Cardiac muscle cell (in vitro differentiated cells and primary cell): ENCODE measurements at regions not wholly inside any gene's neighbourhood (a gene's known extent, or its start where the extent isn't known, plus 50 kb on each side); places are given as distances from the start of the nearest gene placed in this dataset.
A peak's percentile ranks its signal among the peaks of the same experiment; 100 is the strongest.

Experiments
- DNase-seq, 2 donors: peaks; one replicate each; pipeline versions ENCODE4 v3.0.0 to v3.0.0-alpha.2; 2010 to 2017; ENCODE audit warnings: low read depth in 1 of 2, low spot score in 1 of 2
- H3K27ac ChIP-seq: fragments of 200-600 bp; sonication (generic); 2 replicates; pipeline ENCODE4 v1.5.1; 2016
- H3K27me3 ChIP-seq: fragments of 200-600 bp; sonication (generic); 2 replicates; pipeline ENCODE4 v1.6.0; 2016; ENCODE audit warnings: control low read depth
- H3K36me3 ChIP-seq: fragments of 200-600 bp; sonication (generic); 2 replicates; pipeline ENCODE4 v1.5.1; 2016; ENCODE audit warnings: control low read depth
- H3K4me1 ChIP-seq: fragments of 200-600 bp; sonication (generic); 2 replicates; pipeline ENCODE4 v1.8.1; 2017; ENCODE audit warnings: low read depth, mild to moderate bottlenecking, mixed run types
- H3K4me3 ChIP-seq: fragments of 200-600 bp; sonication (generic); 2 replicates; pipeline ENCODE4 v1.5.1; 2016; ENCODE audit warnings: mild to moderate bottlenecking
- H3K9me3 ChIP-seq: fragments of 200-600 bp; sonication (generic); 2 replicates; pipeline ENCODE4 v1.5.1; 2017; ENCODE audit warnings: low read depth, mild to moderate bottlenecking, control low read depth
- TF ChIP-seq, protein P1 (sequence below): IDR thresholded peaks from 2 replicates; pipeline ENCODE4 v1.5.1; 2012; ENCODE audit warnings: low read depth, mild to moderate bottlenecking, low read length

DNA sequence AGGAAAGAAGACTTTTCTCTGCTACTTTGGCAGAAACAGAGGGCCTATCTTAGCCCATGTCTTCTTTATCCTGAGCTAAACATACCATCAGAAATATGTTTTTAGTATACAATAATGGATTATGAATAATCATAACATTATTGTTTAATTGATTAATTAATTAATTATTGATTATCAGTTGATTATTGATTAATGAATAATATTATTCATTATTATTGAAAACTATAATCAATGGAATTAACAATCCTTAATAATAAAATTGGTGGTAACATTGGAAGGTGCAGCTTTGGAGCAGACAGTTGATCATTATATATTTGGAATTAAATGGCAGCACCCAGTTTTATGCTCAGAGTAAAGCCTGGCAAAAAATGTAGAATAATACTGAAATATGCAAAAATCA is 655.9 kb upstream of the ARGLU1 start:
- no peak for DNase-seq
- no peaks in the 10 kb centered on the region for H3K27me3 ChIP-seq
- TF ChIP-seq, protein P1, sequence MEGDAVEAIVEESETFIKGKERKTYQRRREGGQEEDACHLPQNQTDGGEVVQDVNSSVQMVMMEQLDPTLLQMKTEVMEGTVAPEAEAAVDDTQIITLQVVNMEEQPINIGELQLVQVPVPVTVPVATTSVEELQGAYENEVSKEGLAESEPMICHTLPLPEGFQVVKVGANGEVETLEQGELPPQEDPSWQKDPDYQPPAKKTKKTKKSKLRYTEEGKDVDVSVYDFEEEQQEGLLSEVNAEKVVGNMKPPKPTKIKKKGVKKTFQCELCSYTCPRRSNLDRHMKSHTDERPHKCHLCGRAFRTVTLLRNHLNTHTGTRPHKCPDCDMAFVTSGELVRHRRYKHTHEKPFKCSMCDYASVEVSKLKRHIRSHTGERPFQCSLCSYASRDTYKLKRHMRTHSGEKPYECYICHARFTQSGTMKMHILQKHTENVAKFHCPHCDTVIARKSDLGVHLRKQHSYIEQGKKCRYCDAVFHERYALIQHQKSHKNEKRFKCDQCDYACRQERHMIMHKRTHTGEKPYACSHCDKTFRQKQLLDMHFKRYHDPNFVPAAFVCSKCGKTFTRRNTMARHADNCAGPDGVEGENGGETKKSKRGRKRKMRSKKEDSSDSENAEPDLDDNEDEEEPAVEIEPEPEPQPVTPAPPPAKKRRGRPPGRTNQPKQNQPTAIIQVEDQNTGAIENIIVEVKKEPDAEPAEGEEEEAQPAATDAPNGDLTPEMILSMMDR = no peak

DNA sequence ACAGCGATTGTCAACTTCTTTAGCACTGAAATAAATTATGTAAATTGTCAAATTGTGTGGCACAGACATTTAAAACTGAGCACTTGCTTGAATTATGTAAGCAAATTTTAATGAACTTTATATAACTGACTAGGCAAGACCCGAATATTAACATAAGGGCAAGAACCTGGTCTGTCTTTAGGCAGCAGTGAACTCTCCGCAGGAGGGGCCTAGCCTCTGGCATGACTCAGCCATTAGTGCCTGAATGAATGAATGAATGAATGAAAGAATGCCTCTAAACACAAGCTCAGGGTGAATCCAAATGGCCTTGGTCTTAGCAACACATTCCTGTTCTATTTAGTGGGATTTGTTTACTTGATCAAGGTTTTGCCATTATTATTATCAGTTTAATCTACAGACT is 654.7 kb upstream of the ARGLU1 start:
- TF ChIP-seq, protein P1 = no peak
- no peak for DNase-seq
- Histone ChIP-seq H3K27ac (no peak overlapping the region), H3K9me3 (no peaks in the 10 kb centered on the region), H3K4me1 (no peaks in the 10 kb centered on the region), H3K36me3 (no peaks in the 10 kb centered on the region), H3K27me3 (no peaks in the 10 kb centered on the region), H3K4me3 (no peak overlapping the region)

More for the DNA sequence above, 655.9 kb upstream of the ARGLU1 start:
- Histone ChIP-seq H3K4me3 (no peak overlapping the region), H3K4me1 (no peaks in the 10 kb centered on the region), H3K27ac (no peak overlapping the region), H3K36me3 (no peaks in the 10 kb centered on the region), H3K9me3 (no peaks in the 10 kb centered on the region)

DNA sequence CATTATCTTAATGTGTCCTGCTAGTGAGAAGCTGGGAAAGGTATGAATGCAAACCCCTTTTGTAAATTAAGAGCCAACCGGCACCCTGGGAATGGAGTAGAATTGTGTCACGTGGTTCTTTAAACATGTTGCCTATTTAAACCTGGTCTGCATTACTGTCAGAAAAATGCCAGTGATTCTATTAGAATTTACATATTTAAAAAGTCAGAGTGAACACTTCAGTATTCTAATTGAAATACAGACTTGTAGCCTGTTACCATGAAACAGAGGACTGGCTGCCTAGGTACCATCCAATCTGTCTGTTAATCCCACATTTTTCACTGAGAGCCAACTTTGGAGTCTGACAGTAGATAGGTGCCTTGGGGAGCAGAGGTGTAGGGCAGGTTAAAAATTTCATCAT is 652.3 kb upstream of the ARGLU1 start:
- Histone ChIP-seq H3K9me3 (no peaks in the 10 kb centered on the region), H3K4me3 (no peak overlapping the region), H3K36me3 (no peaks in the 10 kb centered on the region), H3K4me1 (no peaks in the 10 kb centered on the region), H3K27me3 (no peaks in the 10 kb centered on the region), H3K27ac (no peak overlapping the region)
- DNase-seq = no peak
- TF ChIP-seq, protein P1 = no peak

DNA sequence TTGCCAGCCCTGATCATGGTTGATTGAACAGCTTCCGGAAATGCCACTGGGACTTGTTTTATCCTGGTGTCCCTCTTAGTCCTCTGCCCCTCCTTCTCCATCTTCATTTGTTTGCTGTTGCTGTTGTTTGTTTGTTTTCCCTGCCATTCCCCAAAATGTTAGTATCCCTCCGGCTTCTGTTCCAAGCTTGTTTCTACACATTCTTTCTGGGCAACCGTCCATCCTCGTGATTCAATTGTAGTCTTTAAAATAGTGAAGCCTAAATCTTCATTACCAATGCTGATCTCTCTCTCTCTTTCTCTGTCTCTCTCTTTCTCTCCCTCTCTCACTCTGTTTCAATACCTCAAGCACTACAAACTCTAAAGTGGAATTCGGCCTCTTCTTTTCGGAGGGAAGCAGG is 649.3 kb upstream of the ARGLU1 start:
- DNase-seq = peak in 1 of 2 donors; percentile 39

DNA sequence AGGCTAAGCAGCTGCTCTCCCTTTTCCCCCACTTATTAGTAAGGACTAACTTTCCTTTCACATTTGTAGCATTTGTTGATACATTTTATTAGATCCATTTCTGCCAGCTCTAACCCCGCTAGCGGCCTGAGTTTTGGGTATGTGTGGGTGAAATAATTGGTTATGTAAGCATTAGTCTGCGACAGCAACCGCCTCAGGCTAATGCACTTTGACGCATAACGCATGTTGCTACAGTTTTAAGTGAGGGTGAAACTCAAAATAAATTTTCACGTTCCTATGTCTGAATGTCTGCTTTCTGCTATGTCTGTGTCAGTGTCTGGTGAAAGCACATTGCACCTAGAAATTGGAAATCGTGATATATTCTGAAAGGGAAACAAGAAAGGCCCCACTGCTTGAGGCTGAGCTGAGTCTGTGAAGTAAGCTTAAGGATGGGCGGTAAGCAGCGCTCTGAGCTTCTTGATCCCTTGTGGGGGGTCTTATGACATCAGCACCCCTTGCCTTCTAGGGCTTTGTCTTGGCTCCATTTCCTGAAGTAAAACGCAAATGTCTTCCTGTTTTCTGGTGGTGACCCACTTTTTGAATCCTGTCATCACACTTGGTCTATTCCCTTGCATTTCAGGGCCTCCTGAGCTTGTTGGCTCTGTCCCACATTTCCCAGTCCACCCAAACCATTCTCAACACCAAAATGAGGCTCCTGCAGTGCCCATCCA is 648.3 kb upstream of the ARGLU1 start:
- Histone ChIP-seq H3K4me3 (no peak overlapping the region), H3K27me3 (no peaks in the 10 kb centered on the region), H3K36me3 (no peaks in the 10 kb centered on the region), H3K4me1 (no peaks in the 10 kb centered on the region), H3K27ac (no peak overlapping the region), H3K9me3 (no peaks in the 10 kb centered on the region)
- TF ChIP-seq, protein P1 = no peak
- DNase-seq = no peak

More for the DNA sequence above, 649.3 kb upstream of the ARGLU1 start:
- Histone ChIP-seq H3K4me1 (no peaks in the 10 kb centered on the region), H3K27ac (no peak overlapping the region), H3K27me3 (no peaks in the 10 kb centered on the region), H3K9me3 (no peaks in the 10 kb centered on the region), H3K36me3 (no peaks in the 10 kb centered on the region), H3K4me3 (no peak overlapping the region)
- TF ChIP-seq, protein P1 = no peak

DNA sequence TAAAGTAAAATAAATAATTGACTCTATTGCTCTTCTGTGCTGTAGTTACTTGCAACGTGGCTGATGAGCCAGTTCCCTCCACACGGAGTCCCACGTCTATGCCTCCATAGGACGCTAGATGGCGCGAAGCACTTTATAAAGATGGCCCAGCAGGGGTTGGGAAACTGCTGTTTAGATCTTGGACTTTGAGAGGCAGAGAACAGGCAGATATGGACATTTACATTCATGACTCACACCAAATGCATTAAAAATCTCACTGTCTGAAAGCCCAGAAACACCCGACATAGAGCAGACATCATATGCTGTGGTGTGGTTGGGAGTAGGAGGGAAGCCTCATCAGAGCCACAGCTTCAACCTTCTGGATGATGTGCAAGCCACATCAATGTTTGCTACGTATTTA is 643.1 kb upstream of the ARGLU1 start:
- Histone ChIP-seq H3K27me3 (no peaks in the 10 kb centered on the region), H3K36me3 (no peaks in the 10 kb centered on the region), H3K9me3 (no peaks in the 10 kb centered on the region), H3K4me3 (no peak overlapping the region), H3K4me1 (no peaks in the 10 kb centered on the region), H3K27ac (no peak overlapping the region)
- peak; percentile 88 to 94 for DNase-seq
- TF ChIP-seq, protein P1 = peak; percentile 95
